ENCODE measurements at regions not wholly inside any gene's neighbourhood (a gene's known extent, or its start where the extent isn't known, plus 50 kb on each side); places are given as distances from the start of the nearest gene placed in this dataset.
A peak's percentile ranks its signal among the peaks of the same experiment; 100 is the strongest.

DNA sequence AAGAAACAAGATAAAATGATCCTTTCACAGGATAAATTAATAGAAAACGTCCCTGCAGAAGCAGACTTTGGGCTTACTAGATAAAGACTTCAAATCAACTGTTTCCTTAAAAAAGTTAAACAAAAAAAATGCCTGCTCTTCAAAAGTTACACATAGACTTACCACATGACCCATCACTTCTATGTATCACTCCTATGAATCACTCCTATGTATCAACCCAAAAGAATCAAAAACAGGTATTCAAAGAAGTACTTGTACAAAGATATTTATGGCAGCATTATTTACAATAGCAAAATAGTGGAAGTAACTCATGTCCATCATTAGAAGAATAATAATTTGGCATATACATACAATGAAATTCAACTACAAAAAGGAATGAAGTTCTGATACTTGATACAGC, 56.3 kb upstream of the PRDM9 start:
- Mint-ChIP-seq H3K4me1 (ENCODE audit: unreplicated experiment) (peaks cover 21% of the 10 kb centered on the region), H3K27me3 (ENCODE audit: unreplicated experiment) (no peaks in the 10 kb centered on the region), H3K27ac (ENCODE audit: unreplicated experiment) (no peak overlapping the region), H3K9me3 (ENCODE audit: unreplicated experiment) (no peaks in the 10 kb centered on the region), H3K36me3 (ENCODE audit: unreplicated experiment) (no peaks in the 10 kb centered on the region), H3K4me3 (ENCODE audit: unreplicated experiment) (no peak overlapping the region)
- no peak for DNase-seq (ENCODE audit: extremely low spot score, unreplicated experiment)
- TF ChIP-seq CTCF (IDR thresholded peaks at IDR 0.05), result no peak

GRCh38 chr5:23450187-23450586, 57.2 kb upstream of the PRDM9 start:
- Mint-ChIP-seq H3K27me3 (ENCODE audit: unreplicated experiment) (no peaks in the 10 kb centered on the region), H3K36me3 (ENCODE audit: unreplicated experiment) (no peaks in the 10 kb centered on the region), H3K4me1 (ENCODE audit: unreplicated experiment) (peaks cover 21% of the 10 kb centered on the region), H3K4me3 (ENCODE audit: unreplicated experiment) (peak overlapping the region; percentile 51), H3K27ac (ENCODE audit: unreplicated experiment) (no peak overlapping the region), H3K9me3 (ENCODE audit: unreplicated experiment) (no peaks in the 10 kb centered on the region)
- no peak for TF ChIP-seq CTCF (IDR thresholded peaks at IDR 0.05)
- no peak for DNase-seq (ENCODE audit: extremely low spot score, unreplicated experiment)

DNA sequence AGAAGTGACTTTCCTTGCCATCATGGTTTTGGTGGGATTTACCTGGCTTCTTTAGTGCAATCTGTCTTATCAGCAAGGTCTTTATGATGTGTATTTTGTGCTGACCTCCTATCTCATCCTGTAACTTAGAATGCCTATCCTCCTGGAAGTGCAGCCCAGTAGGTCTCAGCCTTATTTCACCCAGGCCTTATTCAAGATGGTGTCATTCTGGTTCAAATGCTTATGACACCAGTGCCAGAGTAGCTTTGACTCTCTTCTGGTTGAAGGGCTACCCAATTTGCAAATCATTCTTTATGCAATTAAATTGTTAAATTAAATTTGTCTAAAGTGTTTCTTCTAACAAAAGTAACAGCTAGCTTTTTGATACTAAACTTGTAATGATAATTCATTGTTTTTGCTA, 58.8 kb upstream of the PRDM9 start:
- Mint-ChIP-seq H3K4me1 (ENCODE audit: unreplicated experiment) (peaks cover 21% of the 10 kb centered on the region), H3K4me3 (ENCODE audit: unreplicated experiment) (no peak overlapping the region), H3K27me3 (ENCODE audit: unreplicated experiment) (no peaks in the 10 kb centered on the region), H3K9me3 (ENCODE audit: unreplicated experiment) (no peaks in the 10 kb centered on the region), H3K27ac (ENCODE audit: unreplicated experiment) (no peak overlapping the region), H3K36me3 (ENCODE audit: unreplicated experiment) (no peaks in the 10 kb centered on the region)
- no peak for TF ChIP-seq CTCF (IDR thresholded peaks at IDR 0.05)
- no peak for DNase-seq (ENCODE audit: extremely low spot score, unreplicated experiment)

- DNase-seq (ENCODE audit: extremely low spot score, unreplicated experiment), result no peak
- H3K27me3 Mint-ChIP-seq (ENCODE audit: unreplicated experiment), result no peaks in the 10 kb centered on the region
- no peak overlapping the region for H3K4me3 Mint-ChIP-seq (ENCODE audit: unreplicated experiment)
- H3K4me1 Mint-ChIP-seq (ENCODE audit: unreplicated experiment), result peaks cover 21% of the 10 kb centered on the region
- H3K9me3 Mint-ChIP-seq (ENCODE audit: unreplicated experiment), result no peaks in the 10 kb centered on the region
- no peak for TF ChIP-seq CTCF (IDR thresholded peaks at IDR 0.05)
- no peaks in the 10 kb centered on the region for H3K36me3 Mint-ChIP-seq (ENCODE audit: unreplicated experiment)
- no peak overlapping the region for H3K27ac Mint-ChIP-seq (ENCODE audit: unreplicated experiment)
Measured at GRCh38 chr5:23446424-23446823, 61.0 kb upstream of the PRDM9 start.

DNA sequence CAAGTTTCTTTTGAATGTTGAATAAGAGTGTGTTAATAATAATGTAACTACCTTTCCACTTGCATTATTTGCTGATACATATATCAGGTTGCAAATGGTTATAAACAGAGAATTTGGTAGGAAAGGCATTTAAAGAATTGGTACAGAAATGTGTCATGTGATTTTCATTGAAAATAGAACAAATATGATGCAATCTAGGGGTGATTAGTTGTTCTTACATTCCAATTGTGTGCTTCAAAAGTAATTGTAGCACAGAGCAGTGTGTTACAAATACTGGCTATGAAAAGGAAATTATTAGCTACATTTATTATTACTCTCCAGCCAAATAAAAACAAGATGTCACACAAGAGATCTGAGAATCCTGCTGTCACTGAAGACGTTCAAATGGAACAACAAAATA, 61.8 kb upstream of the PRDM9 start:
- Mint-ChIP-seq H3K27ac (ENCODE audit: unreplicated experiment) (no peak overlapping the region), H3K27me3 (ENCODE audit: unreplicated experiment) (no peaks in the 10 kb centered on the region), H3K9me3 (ENCODE audit: unreplicated experiment) (no peaks in the 10 kb centered on the region), H3K36me3 (ENCODE audit: unreplicated experiment) (no peaks in the 10 kb centered on the region), H3K4me1 (ENCODE audit: unreplicated experiment) (peaks cover 15% of the 10 kb centered on the region), H3K4me3 (ENCODE audit: unreplicated experiment) (no peak overlapping the region)
- TF ChIP-seq CTCF (IDR thresholded peaks at IDR 0.05), result no peak
- DNase-seq (ENCODE audit: extremely low spot score, unreplicated experiment), result no peak

All from osteocyte (in vitro differentiated cells).